ENCODE measurements at regions not wholly inside any gene's neighbourhood (a gene's known extent, or its start where the extent isn't known, plus 50 kb on each side); places are given as distances from the start of the nearest gene placed in this dataset.

DNA sequence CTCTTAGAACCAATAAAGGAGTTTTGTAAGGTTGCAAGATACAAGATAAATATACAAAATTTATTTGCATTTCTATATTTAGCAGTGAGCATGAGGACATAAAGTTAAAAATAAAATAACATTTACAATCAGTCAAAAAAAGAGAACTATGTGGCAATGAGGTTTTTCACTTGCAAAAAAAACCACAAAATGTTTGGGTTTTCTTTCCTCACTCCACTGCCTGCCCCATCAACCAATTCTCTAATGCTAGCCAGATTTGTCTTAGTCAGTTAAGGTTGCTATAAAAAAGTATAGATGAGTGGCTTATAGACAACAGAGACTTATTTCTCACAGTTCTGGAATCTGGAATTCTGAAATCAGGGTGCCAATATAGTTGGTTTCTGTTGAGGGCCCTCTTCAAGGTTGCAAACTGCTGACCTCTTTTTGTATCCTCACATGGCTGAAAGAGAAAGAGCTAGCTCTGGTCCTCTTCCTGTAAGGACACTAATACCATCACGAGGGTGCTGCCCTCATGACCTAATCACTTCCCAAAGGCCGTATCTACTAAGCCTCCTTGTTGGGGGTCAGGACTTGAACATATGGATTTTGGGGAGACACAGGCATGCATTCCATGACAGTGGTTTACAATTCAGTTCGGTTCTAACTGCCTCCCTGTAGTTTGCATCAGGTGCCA is 566.2 kb downstream of the GALR1 start:
- TF ChIP-seq CTCF (IDR thresholded peaks at IDR 0.05) (no peak), POLR2A (IDR thresholded peaks at IDR 0.05) (no peak), POLR2AphosphoS5 (IDR thresholded peaks at IDR 0.05) (no peak)
